Epithelial cell of esophagus (primary cell): ENCODE measurements at regions not wholly inside any gene's neighbourhood (a gene's known extent, or its start where the extent isn't known, plus 50 kb on each side); places are given as distances from the start of the nearest gene placed in this dataset.
"Not testable (repeated sequence)": the region's sequence is repeated elsewhere in the genome, so short reads cannot be mapped to it uniquely, and the experiment has no call there.

Experiments
- DNase-seq: peaks from one replicate; pipeline ENCODE4 v3.0.0; 2010; ENCODE audit warnings: low read depth
- H3K4me3 ChIP-seq: 2 replicates; pipeline ENCODE4 v1.5.1; 2011; ENCODE audit warnings: mild to moderate bottlenecking, low read length, control low read depth
- TF ChIP-seq, protein P1 (sequence below): IDR thresholded peaks from 2 replicates; pipeline ENCODE4 v1.5.1; 2011; ENCODE audit warnings: low read depth, mild to moderate bottlenecking, low read length, control low read depth, inconsistent platforms; ENCODE audit not compliant: insufficient read depth; ENCODE audit errors: missing control alignments

DNA sequence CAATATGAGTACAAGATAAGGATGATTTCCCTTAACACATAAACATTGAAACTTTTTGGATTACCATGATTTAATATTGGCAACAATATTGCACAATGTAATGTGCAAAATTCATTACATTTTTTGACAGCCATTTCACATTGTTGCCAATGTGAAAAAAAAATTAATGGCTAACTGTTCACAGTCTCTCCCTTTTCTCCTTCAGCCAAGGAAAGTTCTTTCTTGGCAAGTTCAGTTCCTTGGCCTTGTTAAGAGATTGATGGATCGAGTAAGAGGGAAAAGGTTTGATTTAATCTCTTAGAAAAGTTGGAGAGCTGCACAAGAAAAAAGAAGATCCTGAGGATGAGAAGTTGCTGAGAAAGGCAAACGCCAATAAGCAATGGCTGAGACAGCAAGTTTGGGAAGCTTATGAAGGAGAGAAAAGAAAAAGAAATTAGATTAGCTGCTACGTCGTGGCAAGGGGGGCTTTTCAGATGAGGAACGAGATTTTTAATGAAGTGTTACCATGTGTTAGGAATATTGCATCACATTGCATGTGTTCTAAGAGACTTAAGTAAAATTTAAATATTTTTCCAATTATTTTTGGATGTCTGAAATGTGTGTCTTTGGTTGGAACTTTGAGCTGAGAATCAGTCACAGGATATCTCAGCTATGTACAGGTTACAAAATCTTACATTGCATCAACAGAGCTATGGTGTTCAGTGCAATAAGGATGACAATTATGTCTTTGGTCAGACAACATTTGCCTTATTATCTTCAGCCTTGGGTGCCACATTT, 61.4 kb upstream of the ZNF280D start:
- no peak for DNase-seq
- no peak overlapping the region for H3K4me3 ChIP-seq
- TF ChIP-seq, protein P1, sequence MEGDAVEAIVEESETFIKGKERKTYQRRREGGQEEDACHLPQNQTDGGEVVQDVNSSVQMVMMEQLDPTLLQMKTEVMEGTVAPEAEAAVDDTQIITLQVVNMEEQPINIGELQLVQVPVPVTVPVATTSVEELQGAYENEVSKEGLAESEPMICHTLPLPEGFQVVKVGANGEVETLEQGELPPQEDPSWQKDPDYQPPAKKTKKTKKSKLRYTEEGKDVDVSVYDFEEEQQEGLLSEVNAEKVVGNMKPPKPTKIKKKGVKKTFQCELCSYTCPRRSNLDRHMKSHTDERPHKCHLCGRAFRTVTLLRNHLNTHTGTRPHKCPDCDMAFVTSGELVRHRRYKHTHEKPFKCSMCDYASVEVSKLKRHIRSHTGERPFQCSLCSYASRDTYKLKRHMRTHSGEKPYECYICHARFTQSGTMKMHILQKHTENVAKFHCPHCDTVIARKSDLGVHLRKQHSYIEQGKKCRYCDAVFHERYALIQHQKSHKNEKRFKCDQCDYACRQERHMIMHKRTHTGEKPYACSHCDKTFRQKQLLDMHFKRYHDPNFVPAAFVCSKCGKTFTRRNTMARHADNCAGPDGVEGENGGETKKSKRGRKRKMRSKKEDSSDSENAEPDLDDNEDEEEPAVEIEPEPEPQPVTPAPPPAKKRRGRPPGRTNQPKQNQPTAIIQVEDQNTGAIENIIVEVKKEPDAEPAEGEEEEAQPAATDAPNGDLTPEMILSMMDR, result no peak

DNA sequence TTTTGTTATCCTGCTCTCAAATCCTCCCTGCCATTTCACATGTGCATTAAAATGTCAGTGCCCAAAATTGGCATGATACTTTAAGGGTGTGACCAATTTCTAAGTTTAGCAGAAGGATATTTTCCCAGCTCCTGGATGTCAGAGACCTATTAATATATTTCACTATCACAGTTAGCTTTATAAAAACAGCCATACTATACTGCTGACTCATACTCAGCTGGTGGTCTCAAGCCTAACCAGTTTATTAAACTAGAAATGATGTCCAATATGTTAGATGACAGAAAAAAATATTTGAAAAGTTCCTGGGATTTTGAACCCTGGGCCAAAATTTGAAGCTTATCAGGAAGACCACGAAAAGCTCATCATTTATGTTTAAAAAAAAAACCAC, 60.9 kb upstream of the ZNF280D start:
- TF ChIP-seq, protein P1, result no peak
- no peak for DNase-seq
- H3K4me3 ChIP-seq, result no peak overlapping the region

DNA sequence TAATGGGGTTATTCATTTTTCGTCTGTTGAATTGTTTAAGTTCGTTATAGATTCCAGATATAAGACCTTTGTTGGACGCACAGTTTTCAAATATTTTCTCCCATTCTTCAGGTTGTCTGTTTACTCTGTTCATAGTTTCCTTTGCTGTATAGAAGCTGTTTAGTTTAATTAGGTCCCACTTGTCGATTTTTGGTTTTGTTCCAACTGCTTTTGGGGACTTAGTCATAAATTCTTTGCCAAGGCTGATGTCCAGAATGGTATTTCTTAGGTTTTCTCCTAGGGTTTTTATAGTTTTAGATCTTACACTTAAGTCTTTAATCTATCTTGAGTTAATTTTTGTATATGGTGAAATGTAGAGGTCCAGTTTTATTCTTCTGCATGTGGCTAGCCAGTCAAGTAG, 58.9 kb upstream of the ZNF280D start:
- H3K4me3 ChIP-seq, result no peak overlapping the region
- DNase-seq, result no peak
- TF ChIP-seq, protein P1, result no peak

DNA sequence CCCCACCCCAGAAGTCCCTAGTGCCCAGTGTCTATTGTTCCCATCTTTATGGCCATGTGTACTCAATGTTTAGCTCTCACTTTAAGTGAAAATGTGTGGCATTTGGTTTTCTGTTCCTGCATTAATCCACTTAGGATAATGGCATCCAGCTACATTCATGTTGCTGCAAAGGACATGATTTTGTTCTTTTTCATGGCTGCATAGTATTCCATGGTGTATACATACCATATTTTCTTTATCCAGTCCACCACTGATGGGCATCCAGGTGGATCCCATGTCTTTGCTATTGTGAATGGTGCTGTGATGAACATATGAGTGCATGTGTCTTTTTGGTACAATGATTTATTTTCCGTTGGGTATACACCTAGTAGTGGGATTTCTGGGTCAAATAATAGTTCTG, 58.2 kb upstream of the ZNF280D start:
- H3K4me3 ChIP-seq, DNase-seq: not testable (repeated sequence)

DNA sequence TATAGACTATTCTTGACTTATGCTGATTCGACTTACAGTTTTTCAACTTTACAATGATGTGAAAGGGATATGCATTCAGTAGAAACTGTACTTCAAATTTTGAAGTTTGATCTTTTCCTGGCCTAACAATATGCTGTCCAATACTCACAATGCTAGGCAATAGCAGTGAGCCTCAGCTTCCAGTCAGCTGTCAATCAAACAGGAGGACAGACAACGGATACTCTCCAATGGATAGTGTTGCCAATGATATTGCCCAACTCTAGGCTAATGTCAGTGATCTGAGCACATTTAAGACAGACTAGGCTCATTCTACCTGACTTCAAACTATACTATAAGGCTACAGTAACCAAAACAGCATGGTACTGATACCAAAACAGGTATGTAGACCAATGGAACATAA, 55.0 kb upstream of the ZNF280D start:
- no peak for DNase-seq
- H3K4me3 ChIP-seq, result no peak overlapping the region
- TF ChIP-seq, protein P1, result no peak

DNA sequence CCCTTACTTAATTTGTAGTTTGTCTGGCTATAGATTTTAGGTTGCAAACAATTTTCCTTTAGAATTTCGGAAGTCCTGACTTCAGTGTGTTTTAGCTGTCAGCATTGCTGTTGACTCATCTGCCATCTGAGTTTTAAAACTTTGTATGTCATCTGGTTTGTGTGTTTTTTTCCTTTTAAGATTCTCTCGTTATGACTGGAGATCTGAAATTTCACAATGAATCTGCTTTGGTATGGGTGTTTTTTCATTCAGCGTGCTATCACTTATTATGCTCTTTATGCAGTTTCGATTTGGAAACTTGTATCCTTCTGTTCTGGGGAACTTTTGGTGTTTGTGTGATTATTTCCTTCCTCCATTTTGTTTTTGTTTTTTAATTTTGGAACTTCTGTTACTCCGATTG, 53.7 kb upstream of the ZNF280D start:
- TF ChIP-seq, protein P1, result no peak
- DNase-seq, result no peak
- no peak overlapping the region for H3K4me3 ChIP-seq

DNA sequence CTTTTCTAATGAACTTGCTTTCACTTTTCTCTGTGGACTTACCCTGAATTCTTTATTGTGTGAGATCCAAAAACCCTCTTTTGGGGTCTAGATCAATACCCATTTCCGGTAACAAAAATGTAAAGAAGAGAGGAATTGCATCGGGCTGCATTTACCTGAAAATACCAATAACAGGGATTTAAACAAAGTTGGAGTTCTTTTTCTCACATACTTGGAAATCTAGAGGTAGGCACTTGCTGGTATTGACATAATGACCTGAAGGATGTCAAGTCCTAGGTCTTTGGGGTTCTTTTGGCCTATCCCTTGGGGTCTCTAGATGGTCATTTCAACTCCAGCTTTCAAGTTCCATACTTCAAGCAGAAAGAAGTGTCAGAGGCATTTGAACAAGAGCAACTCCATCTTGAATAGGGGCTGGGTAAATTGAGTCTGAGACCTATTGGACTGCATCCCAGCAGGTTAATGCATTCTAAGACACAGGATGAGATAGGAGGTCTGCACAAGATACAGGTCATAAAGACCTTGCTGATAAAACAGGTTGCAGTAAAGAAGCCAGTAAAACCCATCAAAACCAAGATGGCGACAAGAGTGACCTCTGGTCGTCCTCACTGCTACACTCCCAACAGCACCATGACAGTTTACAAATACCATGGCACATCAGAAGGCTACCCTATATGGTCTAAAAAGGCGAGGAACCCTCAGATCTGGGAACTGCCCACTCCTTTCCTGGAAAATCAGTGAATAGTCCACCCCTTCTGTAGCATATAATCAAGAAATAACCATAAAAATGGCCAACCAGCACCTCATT, 50.8 kb upstream of the ZNF280D start:
- no peak overlapping the region for H3K4me3 ChIP-seq
- TF ChIP-seq, protein P1, result no peak
- DNase-seq, result no peak
